ENCODE measurements at regions not wholly inside any gene's neighbourhood (a gene's known extent, or its start where the extent isn't known, plus 50 kb on each side); places are given as distances from the start of the nearest gene placed in this dataset.

GRCh38 chr10:85231534-85232270 is 903.3 kb downstream of the CCSER2 start:
- no peak for ATAC-seq (ENCODE audit: low FRiP score)
- DNase-seq (ENCODE audit: low spot score): no peak
- no peak for TF ChIP-seq CTCF (IDR thresholded peaks at IDR 0.05)

GRCh38 chr10:85235258-85235657 is 906.9 kb downstream of the CCSER2 start:
- TF ChIP-seq CTCF (IDR thresholded peaks at IDR 0.05): no peak
- ATAC-seq (ENCODE audit: low FRiP score) (no peak), DNase-seq (ENCODE audit: low spot score) (no peak)

- DNase-seq (ENCODE audit: low spot score): no peak
- TF ChIP-seq CTCF (IDR thresholded peaks at IDR 0.05): no peak
- ATAC-seq (ENCODE audit: low FRiP score): no peak
Observed at GRCh38 chr10:85238676-85239075, 910.3 kb downstream of the CCSER2 start.

- ATAC-seq (ENCODE audit: low FRiP score) (no peak), DNase-seq (ENCODE audit: low spot score) (no peak)
- TF ChIP-seq CTCF (IDR thresholded peaks at IDR 0.05): no peak
Observed at GRCh38 chr10:85250304-85250703, 921.9 kb downstream of the CCSER2 start.

GRCh38 chr10:85256481-85256880 is 928.1 kb downstream of the CCSER2 start:
- no peak for TF ChIP-seq CTCF (IDR thresholded peaks at IDR 0.05)
- ATAC-seq (ENCODE audit: low FRiP score) (no peak), DNase-seq (ENCODE audit: low spot score) (no peak)

- TF ChIP-seq CTCF (IDR thresholded peaks at IDR 0.05): no peak
- no peak for DNase-seq (ENCODE audit: low spot score)
- no peak for ATAC-seq (ENCODE audit: low FRiP score)
Observed at GRCh38 chr10:85259908-85260307, 931.5 kb downstream of the CCSER2 start.

- no peak for TF ChIP-seq CTCF (IDR thresholded peaks at IDR 0.05)
- no peak for ATAC-seq (ENCODE audit: low FRiP score)
- DNase-seq (ENCODE audit: low spot score): no peak
Observed at GRCh38 chr10:85262992-85263391, 934.6 kb downstream of the CCSER2 start.
